HG02938 (cell line): ENCODE measurements at regions not wholly inside any gene's neighbourhood (a gene's known extent, or its start where the extent isn't known, plus 50 kb on each side); places are given as distances from the start of the nearest gene placed in this dataset.

ENCODE experiments used
- ATAC-seq: cut with Tn5 transposase; IDR thresholded peaks from one replicate; pipeline ENCODE4 v1.9.1; 2021; ENCODE audit warnings: mild to moderate bottlenecking, moderate library complexity; ENCODE audit not compliant: unreplicated experiment

- no peak for ATAC-seq
These were observed 241.9 kb upstream of the SLC14A2 start for GRCh38 chr18:45373286-45373880.

GRCh38 chr18:45374236-45374635 is 241.0 kb upstream of the SLC14A2 start:
- ATAC-seq, result no peak

DNA sequence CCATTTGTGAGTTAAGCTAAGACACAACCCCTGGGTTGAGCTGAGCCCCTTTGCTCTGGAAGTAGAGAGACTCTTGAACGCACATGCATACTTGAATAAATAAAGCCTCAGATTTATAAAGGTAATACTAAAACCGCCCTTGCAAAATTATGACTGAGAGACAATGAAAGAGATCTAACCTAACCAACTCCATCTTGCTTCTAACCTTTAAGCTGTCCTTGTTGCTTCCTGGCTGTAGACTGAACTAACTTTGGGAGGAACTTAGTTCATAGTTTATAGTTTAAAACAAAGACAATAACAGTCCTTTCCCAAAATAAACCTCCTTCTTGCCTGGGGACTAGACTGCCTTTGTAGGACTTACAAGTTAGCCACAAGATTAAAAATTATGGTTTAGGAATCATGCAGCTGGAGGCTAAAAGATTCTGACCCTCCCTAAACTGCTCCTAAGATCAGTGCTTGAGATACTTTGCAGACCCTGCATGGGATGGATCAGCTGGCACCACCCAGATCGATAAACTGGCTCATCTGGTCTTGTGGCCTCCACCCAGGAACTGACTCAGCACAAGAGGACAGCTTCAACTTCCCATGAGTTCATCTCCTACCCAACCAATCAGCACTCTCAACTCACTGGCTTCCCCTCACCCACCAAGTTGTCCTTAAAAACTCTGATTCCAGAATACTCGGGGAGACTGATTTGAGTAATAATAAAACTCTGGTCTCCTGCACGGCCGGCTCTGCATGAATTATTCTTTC is 240.2 kb upstream of the SLC14A2 start:
- ATAC-seq, result no peak

DNA sequence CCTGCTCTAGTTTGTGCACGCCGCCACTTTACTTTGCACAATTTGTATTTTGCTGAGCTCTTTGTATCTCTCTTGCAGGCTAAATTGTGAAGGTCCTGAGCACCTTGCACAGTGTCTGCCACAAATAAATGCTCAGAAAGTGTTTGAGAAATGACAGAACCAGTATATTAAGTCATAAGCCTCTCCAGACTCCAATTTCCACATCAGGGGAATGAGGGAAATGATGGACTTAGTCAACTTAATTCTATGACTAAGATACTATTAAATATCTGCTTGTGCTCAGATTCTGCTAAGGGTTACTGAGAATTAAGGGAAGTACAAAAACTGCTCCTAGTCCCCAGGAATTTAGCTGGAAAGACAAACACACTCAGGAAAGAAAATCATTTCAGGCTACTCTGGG is 239.1 kb upstream of the SLC14A2 start:
- ATAC-seq, result no peak

GRCh38 chr18:45378308-45378707 is 237.0 kb upstream of the SLC14A2 start:
- no peak for ATAC-seq

DNA sequence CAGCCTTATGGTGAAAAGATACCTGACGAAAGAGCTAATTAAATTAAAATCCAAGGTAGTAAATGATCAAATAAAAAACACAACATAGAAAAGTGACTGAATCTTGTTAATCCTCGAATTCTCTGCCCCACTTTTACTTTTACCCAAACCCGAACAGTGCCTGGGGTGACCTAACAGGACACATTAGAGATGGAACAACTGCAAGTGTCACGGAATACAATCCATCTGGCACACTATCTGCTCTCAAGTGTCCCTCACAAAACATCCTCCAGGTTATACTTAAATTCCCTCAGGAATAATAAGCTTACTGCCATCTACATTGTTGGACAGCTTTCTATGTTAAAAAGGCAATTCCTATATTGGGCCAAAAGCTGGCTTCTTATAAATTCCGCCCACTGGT is 236.3 kb upstream of the SLC14A2 start:
- ATAC-seq, result no peak

GRCh38 chr18:45379903-45380302 is 235.4 kb upstream of the SLC14A2 start:
- ATAC-seq, result peak; percentile 67

GRCh38 chr18:45381282-45381681 is 234.0 kb upstream of the SLC14A2 start:
- ATAC-seq, result no peak

DNA sequence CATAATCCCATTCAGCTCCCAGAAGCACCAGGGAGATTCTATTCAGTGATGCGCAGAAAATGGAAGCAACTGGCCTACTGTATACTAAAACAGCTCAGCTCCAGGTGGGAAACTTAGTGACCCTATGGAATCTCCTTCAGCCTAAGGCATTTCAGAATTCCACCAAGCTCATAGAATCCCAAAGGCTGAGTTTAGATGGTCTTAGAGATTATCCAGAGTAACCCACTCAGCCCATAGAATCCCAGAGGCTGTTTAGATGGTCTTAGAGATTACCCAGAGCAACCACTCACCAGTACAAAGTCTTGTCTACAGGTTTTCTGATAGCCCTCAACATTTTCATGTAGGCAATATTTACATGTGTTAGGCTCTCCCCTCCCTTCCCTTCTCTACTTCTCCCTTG is 232.0 kb upstream of the SLC14A2 start:
- no peak for ATAC-seq

DNA sequence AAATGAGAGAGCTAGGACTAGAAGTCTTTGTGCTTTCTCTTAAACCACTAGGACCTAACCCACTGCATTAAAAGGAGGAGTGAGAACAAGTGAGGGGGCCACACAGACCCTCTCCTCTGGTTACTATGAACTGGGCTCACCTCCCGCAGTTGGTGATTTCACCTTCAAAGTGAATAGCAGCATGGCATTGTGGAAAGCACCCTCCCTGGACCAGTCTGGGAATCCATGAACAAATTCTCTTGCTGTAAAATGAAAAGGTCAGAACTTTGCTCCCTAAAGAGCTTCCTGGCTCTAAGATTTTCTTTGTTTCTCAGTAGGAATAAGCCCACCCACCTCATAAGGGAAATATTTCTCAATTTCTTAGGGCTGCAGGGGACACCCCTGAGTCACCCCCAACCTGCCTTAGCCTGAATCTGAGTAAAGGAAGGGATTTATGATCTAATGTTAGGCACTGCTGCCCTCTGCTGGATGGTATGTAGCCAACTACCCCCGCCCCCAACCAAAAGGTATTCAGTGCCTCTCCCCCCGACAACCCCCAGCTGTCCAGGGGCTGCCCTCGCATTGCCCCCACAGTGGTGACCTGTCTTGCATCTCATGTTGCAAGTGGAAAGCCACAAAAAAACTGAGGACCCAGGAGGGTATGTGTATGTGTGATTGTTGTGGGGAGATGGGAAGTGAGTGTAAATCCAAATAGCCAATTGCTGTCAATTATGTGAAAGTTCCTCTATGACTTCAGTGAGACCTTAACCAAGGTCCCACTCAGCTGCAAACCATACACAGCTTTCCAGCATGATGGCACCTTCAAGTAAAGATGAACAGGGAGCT is 230.9 kb upstream of the SLC14A2 start:
- ATAC-seq, result no peak

DNA sequence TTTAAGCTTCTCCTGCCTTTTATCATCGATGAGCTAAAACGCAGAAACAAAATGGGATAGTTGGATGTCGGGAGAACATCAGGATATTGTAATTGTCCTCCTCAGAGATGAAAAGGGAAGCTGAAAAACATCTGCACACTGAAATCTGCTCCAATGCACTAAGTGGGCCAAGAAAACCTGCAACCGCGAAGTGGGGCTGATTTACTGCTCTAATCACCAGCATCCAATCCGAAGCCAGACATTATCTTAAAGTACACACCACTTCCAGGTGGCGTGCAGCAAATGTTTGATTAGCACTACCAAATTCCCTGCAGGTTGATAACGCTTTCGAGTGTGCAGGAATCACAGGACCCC is 230.3 kb upstream of the SLC14A2 start:
- no peak for ATAC-seq

DNA sequence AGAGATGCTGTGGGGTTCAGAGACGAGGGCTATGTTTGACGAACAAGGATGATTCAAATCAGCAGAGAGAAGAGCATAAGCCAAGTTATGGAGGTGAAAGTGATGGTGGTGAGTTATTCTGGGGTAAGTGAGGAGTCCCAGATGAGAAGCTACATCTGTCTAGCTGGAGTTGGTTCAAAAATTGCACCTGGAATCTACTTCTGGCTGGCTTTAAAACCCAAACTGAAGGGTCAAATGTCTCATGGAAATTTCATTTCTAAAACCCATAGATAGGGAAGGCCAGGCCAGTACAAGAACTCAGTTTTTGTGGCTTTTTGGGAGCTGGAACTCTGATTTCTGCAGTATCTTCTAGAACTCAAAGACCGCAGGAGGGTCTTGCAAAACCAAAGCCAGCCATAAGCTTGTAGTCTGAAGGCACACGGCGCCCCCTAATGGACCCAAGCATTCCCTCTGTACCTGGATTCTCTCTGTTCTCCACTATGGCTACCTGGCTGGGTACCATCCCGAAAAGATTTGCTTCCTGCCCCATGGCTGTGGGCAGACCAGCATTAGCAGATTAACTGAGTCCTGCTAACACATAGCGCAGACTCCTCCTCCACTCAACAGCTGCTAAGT is 229.1 kb upstream of the SLC14A2 start:
- ATAC-seq, result no peak

GRCh38 chr18:45387229-45387628 is 228.0 kb upstream of the SLC14A2 start:
- no peak for ATAC-seq

DNA sequence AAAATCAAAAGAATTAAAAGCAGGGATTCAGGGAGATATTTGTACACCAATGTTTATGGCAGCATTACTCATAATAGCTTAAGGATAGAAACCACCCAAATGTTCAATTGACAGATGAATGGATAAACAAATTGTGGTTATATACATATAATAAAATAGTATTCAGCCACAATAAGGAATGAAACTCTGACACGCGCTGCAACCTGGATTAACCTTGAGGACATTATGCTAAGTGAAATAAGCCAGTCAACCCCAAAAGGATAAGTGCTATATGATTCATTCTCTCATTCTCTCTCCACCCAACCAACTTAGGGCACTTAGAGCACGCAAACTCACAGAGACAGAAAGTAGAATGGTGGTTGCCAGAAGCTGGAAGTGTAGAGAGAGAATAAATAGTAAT is 216.8 kb upstream of the SLC14A2 start:
- no peak for ATAC-seq

DNA sequence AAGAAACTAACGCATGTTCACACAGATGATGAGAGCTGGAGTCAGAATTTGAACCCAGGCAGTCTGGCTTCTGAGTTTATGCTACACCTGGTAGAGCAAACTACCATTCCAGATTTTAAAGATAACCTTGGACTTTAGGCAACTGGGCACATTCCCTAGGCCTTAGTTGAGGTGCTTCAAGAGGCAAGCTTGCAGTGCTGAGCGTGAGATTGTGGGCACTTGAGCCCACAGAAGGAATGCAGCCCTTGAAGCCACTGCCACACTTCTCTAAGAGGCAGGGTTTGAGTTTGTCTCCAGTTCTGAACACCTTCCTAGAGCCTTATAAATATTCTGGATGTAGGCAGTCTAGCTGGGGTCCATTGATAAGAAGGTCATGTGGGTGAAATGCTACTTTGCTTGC is 216.1 kb upstream of the SLC14A2 start:
- ATAC-seq, result no peak

DNA sequence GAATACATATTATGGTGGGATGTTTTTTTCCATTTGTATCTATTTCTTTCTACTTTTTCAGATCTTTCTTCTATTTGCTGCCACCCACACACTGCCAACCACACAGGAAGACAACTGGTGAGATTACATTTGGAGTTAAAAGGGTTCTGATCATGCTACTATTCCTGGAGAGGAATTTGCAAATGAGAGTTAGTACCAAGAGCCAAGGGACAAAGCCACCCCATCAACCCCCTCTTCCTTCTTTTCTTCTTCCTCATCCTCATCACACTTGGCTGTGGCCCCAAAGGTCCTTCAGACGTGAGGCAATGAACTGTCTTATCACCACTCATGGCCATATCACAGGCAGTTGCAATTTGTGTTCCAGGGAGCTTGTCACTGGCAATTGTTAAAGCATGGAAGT is 215.6 kb upstream of the SLC14A2 start:
- ATAC-seq, result no peak

- ATAC-seq, result no peak
These were observed 212.7 kb upstream of the SLC14A2 start for GRCh38 chr18:45402485-45403056.

DNA sequence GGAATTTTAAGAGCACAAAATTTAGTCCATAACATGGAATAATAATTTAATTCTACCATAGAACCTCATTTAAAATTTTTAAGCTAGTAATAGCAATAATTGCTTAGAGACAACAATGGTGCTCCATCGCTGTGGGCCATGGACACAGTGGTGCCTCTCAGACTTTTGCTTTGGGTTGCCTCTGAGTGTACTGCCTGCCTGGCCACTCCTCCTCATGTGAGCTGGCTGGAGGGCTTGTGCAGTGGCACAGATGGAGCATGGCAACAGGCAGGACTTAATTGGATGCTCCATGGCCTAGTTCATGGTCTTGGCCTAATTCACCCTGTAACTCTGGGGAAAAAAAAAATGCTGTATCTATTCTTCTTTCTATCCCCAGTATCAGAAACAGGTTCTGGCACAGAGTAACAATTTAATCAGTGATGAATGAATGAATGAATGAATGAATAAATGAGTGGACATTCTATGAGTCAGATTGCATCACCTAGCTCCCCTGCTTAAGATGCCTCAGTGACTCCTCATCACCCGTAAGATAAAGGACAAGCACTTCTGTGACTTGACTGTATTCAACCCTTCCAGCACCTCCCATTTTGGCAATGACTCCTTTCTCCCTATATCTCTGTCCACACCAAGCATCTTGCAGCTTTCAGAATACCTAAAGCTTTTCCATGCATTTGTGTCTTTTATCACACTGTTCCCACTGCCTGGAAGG is 211.8 kb upstream of the SLC14A2 start:
- ATAC-seq, result no peak

GRCh38 chr18:45408218-45408617 is 207.1 kb upstream of the SLC14A2 start:
- ATAC-seq, result no peak

GRCh38 chr18:45409971-45410370 is 205.3 kb upstream of the SLC14A2 start:
- no peak for ATAC-seq

DNA sequence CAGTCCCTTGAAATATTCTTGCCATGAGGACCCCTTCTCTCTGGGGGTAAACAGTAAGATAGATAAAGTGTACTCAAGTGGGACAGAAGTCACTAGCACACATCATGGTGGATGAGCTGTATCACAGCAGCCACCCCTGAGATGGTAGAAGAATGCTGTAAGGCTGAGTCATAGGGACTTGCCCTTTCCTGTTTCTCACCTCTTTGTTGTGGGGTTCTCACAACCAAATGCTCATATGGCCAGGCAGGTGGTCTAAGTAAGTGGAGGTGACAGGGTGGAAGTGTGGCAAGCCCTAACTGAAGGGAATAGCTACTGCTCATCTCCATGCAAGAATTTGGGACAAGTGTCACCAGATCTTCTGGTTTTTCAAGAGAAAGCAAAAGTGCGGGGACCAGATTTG is 202.7 kb upstream of the SLC14A2 start:
- ATAC-seq, result peak; percentile 52
